GM13977 (cell line): ENCODE measurements at regions not wholly inside any gene's neighbourhood (a gene's known extent, or its start where the extent isn't known, plus 50 kb on each side); places are given as distances from the start of the nearest gene placed in this dataset.

Source experiments
- DNase-seq: peaks from one replicate; pipeline ENCODE4 v3.0.0; 2012; ENCODE audit warnings: low spot score
- in situ Hi-C: fragments of 300-500 bp; cut with MboI; formaldehyde crosslinking; loops from one replicate; pipeline ENCODE4 v1.12.0; 2022; ENCODE audit warnings: low sequenced_read_pairs, low pct_unique_long_range_greater_than_20kb, mixed read lengths, inconsistent platforms; ENCODE audit not compliant: unreplicated experiment
- TF ChIP-seq, protein P1 (sequence below): IDR thresholded peaks from 2 replicates; pipeline ENCODE4 v1.5.1; 2012; ENCODE audit warnings: mild to moderate bottlenecking, control low read depth; ENCODE audit not compliant: insufficient read depth; ENCODE audit errors: extremely low read depth, missing control alignments

DNA sequence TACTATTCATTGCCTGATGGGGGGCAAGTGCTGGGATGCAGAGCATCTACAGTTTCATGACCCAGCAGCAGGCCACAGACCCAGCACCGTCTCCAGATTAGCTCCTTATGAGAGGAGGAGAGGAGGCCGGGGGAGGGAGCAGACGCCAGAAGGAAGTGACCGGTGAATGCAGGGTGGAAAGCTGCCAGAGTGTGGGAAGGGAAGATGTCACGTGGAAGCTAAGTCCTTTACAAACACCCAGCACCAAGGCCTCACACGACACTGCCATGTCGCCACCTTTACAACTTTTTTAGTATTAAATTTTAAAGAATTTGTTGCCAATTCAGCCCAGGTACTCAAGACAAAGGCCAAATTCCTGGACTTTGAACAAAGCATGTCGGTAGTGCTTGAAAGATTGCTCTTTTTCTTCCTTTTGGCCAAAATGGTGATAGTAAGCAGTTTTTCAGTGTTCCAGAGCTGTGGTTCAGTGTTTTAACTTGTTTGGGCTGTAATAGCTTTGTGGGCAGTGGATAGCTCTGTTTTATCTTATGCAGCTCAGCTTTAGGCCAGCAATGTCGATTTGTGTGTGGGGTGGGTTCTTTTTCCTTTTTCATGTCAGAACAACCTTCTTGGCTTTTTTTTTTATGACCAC is 58.2 kb downstream of the ZBTB38 start:
- in situ Hi-C loops = no loop called here
- TF ChIP-seq, protein P1, sequence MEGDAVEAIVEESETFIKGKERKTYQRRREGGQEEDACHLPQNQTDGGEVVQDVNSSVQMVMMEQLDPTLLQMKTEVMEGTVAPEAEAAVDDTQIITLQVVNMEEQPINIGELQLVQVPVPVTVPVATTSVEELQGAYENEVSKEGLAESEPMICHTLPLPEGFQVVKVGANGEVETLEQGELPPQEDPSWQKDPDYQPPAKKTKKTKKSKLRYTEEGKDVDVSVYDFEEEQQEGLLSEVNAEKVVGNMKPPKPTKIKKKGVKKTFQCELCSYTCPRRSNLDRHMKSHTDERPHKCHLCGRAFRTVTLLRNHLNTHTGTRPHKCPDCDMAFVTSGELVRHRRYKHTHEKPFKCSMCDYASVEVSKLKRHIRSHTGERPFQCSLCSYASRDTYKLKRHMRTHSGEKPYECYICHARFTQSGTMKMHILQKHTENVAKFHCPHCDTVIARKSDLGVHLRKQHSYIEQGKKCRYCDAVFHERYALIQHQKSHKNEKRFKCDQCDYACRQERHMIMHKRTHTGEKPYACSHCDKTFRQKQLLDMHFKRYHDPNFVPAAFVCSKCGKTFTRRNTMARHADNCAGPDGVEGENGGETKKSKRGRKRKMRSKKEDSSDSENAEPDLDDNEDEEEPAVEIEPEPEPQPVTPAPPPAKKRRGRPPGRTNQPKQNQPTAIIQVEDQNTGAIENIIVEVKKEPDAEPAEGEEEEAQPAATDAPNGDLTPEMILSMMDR = no peak
- no peak for DNase-seq

DNA sequence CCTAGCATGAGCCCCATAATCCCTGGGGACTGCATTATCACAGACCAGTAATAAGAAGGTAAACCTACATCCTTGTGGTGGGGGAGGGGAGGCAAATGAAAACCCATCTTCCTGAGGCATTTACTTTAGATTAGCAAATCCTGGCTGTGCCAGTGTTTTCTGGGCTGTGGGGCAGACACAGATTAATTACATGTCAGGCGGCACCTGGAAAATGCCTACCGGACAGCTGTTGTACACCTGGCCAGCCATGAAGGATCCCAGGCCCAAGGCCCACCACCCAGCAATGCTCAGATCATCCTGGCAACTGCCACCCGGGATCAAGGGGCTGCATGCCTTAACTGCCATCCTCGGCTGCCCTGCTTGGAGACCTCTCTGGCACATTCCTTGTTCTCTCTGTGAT is 59.1 kb upstream of the RASA2 start:
- TF ChIP-seq, protein P1 = no peak
- in situ Hi-C loops = no loop called here
- DNase-seq = no peak

DNA sequence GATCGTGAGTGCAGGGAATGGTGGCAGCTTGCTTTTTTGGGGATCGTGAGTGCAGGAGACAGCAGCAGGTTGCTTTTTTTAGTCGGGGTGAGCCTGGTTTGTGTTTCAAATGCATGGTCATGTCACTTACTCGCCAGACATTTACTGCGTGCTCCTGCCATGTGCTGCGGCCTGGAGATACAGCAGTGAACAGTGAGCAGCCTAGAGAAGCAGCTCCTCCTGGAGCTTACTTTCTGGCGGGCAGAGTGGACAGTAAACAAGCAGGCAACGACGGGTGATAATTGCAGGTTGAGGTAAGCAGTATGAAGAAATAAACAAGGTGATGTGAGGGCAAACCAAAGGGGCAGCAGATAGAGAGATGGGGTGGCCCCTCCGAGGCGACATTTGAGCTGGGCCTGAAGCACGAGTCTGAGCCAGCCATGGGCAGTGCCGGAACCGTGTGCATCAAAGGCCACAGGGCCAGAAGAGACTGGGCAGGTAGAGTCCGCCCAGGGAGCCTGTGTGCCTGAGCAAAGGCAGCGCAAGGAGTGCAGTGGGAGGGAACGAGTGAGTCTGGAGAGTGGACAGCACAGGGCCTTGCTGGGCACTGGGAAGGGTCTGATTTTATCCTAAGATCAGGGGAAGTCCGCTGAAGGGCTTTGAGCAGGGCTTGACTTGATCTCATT is 57.3 kb upstream of the RASA2 start:
- DNase-seq = no peak
- TF ChIP-seq, protein P1 = no peak
- in situ Hi-C loops = no loop called here

DNA sequence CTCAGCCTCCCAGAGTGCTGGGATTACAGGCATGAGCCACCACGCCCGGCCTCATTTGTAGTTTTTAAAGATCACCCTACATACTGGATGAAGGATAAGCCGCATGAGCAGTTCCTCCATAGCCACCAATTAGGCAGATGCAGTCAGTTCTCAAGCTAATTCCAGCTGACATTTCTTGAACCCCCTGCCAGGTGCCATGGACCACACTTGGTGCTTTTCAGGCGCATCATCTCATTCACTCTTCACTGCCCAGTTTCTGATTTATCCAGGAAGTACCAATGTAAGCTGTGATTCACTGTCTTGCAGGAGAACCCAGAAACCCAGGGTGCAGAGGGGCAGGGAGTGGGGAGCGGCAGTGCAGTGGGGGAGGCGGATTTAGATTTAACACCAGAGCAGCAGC is 56.5 kb upstream of the RASA2 start:
- TF ChIP-seq, protein P1 = no peak
- in situ Hi-C loops = no loop called here
- DNase-seq = no peak

DNA sequence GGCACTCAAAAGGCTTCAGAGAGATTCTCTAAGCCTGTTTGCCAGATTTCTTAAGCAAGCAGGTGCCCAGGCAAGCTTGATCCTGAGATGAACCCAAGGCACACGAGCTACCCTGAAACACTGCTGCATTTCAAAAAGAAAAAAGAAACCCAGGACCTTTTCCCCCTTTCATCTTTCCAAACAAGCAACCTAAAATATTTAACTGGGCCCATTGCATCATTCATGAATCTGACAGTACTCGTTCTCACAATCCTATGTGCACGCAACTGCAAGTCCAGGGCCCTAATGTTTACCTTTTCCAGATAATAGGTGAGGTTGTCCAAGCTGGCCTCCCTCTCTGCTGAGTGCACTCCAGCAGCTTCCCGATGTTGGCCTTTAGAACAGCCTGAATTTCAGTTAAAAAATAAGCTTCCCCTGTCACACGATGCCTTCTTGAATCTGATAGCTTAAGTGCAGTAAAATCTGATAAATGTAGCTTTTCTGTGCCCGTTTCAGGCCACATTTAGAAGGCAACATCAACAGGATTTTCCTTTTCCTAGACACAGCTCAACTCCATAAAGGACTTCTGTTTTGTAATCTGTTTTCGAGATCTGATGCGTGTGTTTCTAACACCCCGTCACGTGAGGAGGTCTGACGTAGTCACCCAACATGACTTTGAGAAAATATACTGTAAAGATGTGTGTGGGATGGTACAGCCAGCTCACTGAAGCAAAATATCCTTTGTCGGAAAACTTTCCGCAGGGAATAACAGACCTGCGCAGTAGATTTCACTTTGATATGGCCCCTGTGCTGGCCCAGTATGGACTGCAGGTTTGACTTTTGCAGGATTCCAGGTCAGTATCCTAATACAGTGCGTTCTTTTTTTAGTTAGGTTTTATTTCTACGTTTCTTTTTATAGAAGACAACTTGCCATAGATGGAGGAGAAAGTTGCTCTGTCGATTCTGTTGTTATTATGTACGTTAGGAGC is 55.1 kb upstream of the RASA2 start:
- TF ChIP-seq, protein P1 = no peak
- in situ Hi-C loops = no loop called here
- no peak for DNase-seq

DNA sequence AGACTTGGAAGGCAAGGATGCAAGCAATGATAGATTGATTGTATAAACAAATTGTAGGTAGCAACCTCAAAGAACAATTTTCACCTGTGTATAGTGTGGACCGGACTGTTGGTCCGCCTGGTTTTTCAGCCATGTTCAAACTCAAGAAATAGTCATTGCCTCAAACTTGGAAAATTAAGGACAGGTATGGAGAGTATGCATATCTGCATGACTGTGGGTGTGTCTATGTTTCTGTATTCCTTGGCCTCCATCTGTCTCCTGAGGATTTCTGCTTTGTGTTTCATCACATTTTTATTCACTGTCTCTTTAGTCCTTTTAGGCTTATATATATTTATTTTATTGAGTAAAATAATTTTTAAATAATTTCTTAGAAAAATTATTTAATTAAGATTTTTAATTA is 53.9 kb upstream of the RASA2 start:
- TF ChIP-seq, protein P1 = no peak
- no peak for DNase-seq
- in situ Hi-C loops = no loop called here
